ACHN (cell line): ENCODE measurements at regions not wholly inside any gene's neighbourhood (a gene's known extent, or its start where the extent isn't known, plus 50 kb on each side); places are given as distances from the start of the nearest gene placed in this dataset.
"Not testable (repeated sequence)": the region's sequence is repeated elsewhere in the genome, so short reads cannot be mapped to it uniquely, and the experiment has no call there.

Experiments used
- DNase-seq: peaks from one replicate; pipeline ENCODE4 v3.0.0-alpha.2; 2015
- in situ Hi-C: cut with HindIII; loops from 2 replicates; pipeline ENCODE4 v1.10.0; 2017; ENCODE audit warnings: low sequenced_read_pairs, low pct_ligation_motif_present, low pct_unique_long_range_greater_than_20kb

DNA sequence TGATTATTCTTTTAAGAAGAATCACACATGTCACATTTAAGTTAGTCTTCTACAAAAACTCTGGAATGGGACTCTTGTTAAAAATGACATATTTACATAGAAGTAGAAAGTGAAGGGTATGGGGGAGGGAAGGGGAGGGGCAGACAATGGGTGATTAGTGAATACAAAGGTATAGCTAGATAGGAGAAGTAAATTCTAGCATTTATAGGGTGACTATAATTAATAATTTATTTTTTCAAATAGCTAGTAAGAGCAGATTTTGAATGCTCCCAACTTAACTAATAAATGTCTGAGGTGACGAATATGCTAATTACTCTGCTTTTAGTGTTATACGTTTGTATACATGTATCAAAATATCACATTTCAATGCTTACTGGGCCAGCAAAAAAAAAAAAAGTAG, 59.4 kb downstream of the BLTP3B start:
- no peak for DNase-seq
- in situ Hi-C loops, result no loop called here

GRCh38 chr12:100078777-100079176, 63.9 kb downstream of the BLTP3B start:
- DNase-seq, in situ Hi-C loops: not testable (repeated sequence)

DNA sequence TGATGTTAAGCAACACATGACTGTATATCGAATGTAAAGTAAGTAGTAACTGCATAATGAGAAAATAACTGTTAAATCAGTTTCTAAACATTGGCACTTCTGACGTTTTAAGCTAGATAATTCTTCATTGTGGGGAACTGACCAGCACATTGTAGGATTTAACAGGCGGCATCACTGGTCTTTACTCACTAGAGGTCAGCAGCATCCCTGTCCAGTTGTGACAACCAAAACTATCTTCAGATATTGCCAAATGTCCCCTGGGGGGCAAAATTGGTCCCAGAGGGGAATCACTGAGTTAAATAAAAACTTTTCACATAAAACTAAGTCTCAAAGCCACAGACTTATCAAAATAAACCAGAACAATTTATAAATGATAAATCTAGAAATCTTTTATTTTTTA, 65.3 kb downstream of the BLTP3B start:
- in situ Hi-C loops, result no loop called here
- DNase-seq, result no peak

- no peak for DNase-seq
These were observed 67.1 kb downstream of the BLTP3B start for GRCh38 chr12:100075598-100075997.

GRCh38 chr12:100069795-100070194, 72.9 kb downstream of the BLTP3B start:
- in situ Hi-C loops, result no loop called here
- no peak for DNase-seq

More at GRCh38 chr12:100075598-100075997, 67.1 kb downstream of the BLTP3B start:
- in situ Hi-C loops, result no loop called here

DNA sequence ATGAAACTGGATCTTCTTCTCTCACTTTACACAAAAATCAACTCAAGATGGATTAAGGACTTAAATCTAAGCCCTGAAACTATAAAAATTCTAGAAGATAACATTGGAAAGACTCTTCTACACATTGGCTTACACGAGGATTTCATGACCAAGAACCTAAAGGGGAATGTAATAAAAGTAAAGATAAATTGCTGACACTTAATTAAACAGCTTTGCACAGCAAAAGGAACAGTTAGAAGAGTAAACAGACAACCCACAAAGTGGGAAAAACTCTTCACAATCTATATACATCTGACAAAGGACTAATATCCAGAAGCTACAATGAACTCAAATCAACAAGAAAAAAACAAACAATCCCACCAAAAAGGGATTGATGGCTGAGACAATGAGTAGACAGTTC, 74.4 kb downstream of the BLTP3B start:
- in situ Hi-C loops, result no loop called here
- no peak for DNase-seq

DNA sequence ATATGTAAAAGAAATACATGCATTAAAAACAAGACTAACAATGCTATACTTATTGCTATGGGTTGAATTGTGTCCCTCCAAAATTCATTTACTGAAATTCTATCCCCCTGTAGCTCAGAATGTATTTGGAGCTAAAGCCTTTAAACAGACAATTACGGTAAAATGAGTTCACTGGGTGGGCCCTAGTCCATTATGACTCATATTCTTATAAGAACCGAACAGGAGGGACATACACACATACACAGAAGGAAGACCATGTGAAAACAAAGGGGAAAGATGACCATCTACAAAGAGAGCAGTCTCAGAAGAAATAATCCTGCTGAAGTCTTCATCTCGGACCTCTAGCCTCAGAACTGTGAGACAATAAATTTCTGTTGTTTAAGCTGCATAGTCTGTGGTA, 77.1 kb upstream of the ANKS1B start:
- DNase-seq, result no peak
- in situ Hi-C loops, result no loop called here

DNA sequence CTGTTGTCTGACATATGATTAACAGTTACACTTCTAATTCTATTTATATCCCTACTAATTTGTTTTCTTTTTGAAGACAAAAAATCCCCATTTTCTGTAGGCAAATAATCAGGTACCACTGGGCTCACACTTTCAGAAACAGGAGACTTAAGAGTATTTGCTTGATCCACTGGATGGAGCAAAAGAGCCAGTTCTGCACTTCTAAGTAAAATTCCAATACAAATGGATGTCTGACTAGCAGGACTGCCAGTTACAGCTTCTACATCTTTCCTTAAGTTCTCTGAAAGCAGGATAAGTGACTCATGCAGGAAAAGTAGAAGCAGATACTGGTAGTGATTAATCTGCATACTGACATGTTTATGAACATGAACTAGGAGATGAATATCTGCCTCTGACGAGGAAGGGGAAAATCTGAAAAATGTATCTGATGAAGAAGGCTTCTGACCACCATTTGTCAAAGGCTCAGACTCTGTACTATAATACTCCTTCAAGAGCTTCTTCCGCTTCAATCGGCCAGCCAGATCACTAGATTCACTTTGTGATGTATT, 73.8 kb upstream of the ANKS1B start:
- DNase-seq, result peak; percentile 34

GRCh38 chr12:100046202-100046601, 61.5 kb upstream of the ANKS1B start:
- in situ Hi-C loops, DNase-seq: not testable (repeated sequence)

More for the DNA sequence above, 73.8 kb upstream of the ANKS1B start:
- in situ Hi-C loops, result no loop called here

DNA sequence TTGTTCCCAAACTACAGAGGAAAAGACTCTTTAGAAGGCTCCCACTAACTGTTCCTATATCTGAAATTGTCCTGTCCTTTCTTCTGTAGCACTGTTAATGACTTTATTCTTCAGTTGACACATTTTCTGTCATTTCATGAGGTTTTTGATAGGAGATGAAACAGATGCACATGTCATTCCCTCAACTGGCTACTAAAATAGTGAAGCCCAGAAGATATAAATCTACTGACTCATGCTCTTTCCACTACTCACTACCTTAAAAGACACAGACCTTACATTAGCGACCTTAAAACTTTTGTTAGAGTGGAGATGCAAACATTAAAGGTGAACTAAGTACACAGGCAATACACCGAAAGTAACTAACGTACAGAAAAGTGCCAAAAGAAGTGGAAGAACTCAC, 59.5 kb upstream of the ANKS1B start:
- DNase-seq, result no peak
- in situ Hi-C loops, result no loop called here

- in situ Hi-C loops, result no loop called here
- no peak for DNase-seq
These were observed 58.9 kb upstream of the ANKS1B start for GRCh38 chr12:100043631-100044030.
